ENCODE measurements at regions not wholly inside any gene's neighbourhood (a gene's known extent, or its start where the extent isn't known, plus 50 kb on each side); places are given as distances from the start of the nearest gene placed in this dataset.

DNA sequence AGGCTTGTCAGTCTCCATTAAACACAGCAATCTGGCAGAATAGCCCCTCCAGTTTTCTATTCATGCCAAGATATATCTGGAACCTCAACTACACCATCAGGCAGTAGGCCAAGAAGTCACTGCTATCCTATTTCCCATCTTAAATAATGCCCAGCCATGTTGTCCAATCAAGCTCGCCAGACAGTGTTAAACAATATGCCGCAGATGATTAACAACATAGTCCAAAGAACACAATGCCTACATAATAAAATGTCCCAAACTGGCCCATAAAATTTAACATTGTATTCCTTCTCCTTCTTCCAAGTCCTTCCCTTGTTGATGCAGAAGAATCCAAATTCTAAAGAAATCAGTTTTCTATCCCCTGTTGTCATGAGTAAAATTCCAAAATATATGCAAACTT is 427.4 kb upstream of the PPP2R3A start:
- WGBS, 2 donors = 60 to 70% methylated on average over 2 of the region's 2 CpGs
- Histone ChIP-seq H3K4me1 (no peaks in the 10 kb centered on the region), H3K36me3 (no peaks in the 10 kb centered on the region), H3K4me3 (no peak overlapping the region), H3K27me3 (no peaks in the 10 kb centered on the region), H3K9me3 (no peaks in the 10 kb centered on the region), H3K27ac (no peak overlapping the region)
- TF ChIP-seq, protein P1, sequence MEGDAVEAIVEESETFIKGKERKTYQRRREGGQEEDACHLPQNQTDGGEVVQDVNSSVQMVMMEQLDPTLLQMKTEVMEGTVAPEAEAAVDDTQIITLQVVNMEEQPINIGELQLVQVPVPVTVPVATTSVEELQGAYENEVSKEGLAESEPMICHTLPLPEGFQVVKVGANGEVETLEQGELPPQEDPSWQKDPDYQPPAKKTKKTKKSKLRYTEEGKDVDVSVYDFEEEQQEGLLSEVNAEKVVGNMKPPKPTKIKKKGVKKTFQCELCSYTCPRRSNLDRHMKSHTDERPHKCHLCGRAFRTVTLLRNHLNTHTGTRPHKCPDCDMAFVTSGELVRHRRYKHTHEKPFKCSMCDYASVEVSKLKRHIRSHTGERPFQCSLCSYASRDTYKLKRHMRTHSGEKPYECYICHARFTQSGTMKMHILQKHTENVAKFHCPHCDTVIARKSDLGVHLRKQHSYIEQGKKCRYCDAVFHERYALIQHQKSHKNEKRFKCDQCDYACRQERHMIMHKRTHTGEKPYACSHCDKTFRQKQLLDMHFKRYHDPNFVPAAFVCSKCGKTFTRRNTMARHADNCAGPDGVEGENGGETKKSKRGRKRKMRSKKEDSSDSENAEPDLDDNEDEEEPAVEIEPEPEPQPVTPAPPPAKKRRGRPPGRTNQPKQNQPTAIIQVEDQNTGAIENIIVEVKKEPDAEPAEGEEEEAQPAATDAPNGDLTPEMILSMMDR (IDR thresholded peaks at IDR 0.05) = no peak
- DNase-seq = no peak
- ATAC-seq = no peak
- no peak for FAIRE-seq
- intact Hi-C loops (cut with DNase I) = no loop called here

DNA sequence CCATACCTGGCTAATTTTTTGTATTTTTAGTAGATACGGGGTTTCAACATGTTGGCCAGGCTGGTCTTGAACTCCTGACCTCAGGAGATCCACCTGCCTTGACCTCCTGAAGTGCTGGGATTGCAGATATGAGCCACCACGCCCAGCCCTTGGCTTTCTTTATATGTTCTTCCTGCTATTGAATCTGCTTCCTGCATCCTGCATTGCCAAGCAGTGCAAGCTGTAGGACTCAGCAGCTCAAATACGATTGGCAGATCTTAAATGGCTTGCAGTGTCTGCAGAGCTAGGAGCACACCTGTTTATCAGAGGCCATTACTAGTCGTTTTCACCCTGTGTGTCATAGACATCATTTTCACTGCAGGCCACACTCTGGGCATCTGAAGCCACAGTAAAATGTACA is 426.2 kb upstream of the PPP2R3A start:
- FAIRE-seq (no peak), DNase-seq (no peak), ATAC-seq (no peak)
- intact Hi-C loops (cut with DNase I) = no loop called here
- no peaks in the 10 kb centered on the region for H3K36me3 ChIP-seq
- H3K9me3 ChIP-seq = no peaks in the 10 kb centered on the region
- no peak overlapping the region for H3K4me3 ChIP-seq
- TF ChIP-seq, protein P1 (IDR thresholded peaks at IDR 0.05) = no peak
- H3K4me1 ChIP-seq = no peaks in the 10 kb centered on the region
- 49 to 53% methylated on average over 4 of the region's 4 CpGs for WGBS, 2 donors
- no peaks in the 10 kb centered on the region for H3K27me3 ChIP-seq
- H3K27ac ChIP-seq = no peak overlapping the region

DNA sequence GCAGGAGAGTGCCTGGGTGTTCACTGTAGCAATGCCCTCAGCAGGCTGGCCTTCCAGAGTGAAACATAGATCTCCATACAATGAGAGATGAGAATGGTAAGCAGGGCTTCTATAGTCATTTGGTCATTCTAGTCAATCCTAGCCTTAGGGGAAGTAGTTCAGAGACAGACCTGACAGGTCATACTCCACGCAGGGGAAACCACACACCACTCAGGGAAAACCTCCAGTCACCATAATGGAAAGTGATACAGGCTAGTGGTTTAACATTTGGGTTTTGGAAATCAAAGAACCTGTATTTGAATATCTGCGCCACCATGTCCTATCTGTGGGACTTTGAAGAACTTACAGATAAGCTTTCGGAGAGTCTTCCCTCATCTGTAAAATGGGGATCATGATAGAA is 425.7 kb upstream of the PPP2R3A start:
- WGBS, 2 donors = 80 to 83% methylated on average over 3 of the region's 3 CpGs
- intact Hi-C loops (cut with DNase I) = no loop called here
- no peak for FAIRE-seq
- no peaks in the 10 kb centered on the region for H3K4me1 ChIP-seq
- DNase-seq = no peak
- no peaks in the 10 kb centered on the region for H3K36me3 ChIP-seq
- ATAC-seq = no peak
- no peak overlapping the region for H3K4me3 ChIP-seq
- no peaks in the 10 kb centered on the region for H3K27me3 ChIP-seq
- H3K27ac ChIP-seq = no peak overlapping the region
- no peaks in the 10 kb centered on the region for H3K9me3 ChIP-seq
- TF ChIP-seq, protein P1 (IDR thresholded peaks at IDR 0.05) = no peak

DNA sequence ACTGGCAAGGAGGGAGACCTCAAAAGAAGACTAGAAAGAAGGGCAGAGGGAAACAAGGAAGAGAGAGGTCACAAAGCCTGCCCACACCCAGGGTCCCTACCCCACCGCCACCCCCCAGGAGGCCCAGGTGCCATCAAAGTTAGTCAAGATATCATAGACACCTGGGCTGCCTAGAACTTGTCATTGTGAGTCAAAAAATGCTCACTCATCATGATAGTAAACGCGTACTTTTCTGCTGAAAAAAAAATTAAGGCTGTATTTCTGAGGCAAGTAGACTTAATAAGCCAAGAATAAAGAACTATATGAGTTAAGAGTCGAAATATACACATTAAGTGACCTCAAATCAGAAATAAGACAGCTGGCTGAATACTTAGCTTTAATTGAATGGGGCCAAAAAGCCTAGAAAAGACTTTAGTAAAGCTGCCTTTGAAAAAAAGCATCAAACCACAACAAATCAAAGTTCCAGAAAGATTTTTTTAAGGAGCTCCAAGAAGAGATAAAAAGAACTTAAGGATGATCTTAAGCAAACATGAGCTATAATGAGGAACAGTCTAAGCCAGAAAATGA is 415.5 kb upstream of the PPP2R3A start:
- intact Hi-C loops (cut with DNase I) = no loop called here
- Histone ChIP-seq H3K4me3 (no peak overlapping the region), H3K27ac (no peak overlapping the region), H3K36me3 (no peaks in the 10 kb centered on the region), H3K9me3 (no peaks in the 10 kb centered on the region), H3K4me1 (no peaks in the 10 kb centered on the region), H3K27me3 (no peaks in the 10 kb centered on the region)
- FAIRE-seq = no peak
- TF ChIP-seq, protein P1 (IDR thresholded peaks at IDR 0.05) = no peak
- ATAC-seq = no peak
- WGBS, 2 donors = 63 to 71% methylated on average over 4 of the region's 4 CpGs
- no peak for DNase-seq

DNA sequence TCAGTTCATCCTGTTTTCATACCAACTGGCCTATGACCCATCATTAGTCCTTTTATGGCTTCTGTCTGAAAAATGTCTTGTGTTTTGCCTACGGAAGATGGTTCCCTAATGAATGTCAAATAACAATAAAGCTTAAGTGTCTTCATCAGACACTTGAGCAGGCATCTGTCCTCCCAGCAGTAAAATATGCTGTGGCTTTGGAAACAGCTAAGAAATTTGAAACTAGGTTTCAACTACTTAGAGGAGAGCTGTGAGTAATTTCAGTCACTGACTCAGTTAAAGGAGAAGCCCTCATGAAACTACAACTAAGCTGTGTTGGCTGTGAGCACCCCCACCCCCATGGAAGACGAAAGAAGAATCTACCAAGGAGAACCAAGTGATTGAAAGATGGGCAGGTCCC is 409.4 kb upstream of the PPP2R3A start:
- DNase-seq (no peak), ATAC-seq (no peak), FAIRE-seq (no peak)
- Histone ChIP-seq H3K27me3 (no peaks in the 10 kb centered on the region), H3K4me1 (no peaks in the 10 kb centered on the region), H3K27ac (no peak overlapping the region), H3K36me3 (no peaks in the 10 kb centered on the region), H3K9me3 (no peaks in the 10 kb centered on the region), H3K4me3 (no peak overlapping the region)
- 72 to 79% methylated on average over 2 of the region's 2 CpGs for WGBS, 2 donors
- intact Hi-C loops (cut with DNase I) = no loop called here
- TF ChIP-seq, protein P1 (IDR thresholded peaks at IDR 0.05) = no peak
